ENCODE measurements at regions not wholly inside any gene's neighbourhood (a gene's known extent, or its start where the extent isn't known, plus 50 kb on each side); places are given as distances from the start of the nearest gene placed in this dataset.

DNA sequence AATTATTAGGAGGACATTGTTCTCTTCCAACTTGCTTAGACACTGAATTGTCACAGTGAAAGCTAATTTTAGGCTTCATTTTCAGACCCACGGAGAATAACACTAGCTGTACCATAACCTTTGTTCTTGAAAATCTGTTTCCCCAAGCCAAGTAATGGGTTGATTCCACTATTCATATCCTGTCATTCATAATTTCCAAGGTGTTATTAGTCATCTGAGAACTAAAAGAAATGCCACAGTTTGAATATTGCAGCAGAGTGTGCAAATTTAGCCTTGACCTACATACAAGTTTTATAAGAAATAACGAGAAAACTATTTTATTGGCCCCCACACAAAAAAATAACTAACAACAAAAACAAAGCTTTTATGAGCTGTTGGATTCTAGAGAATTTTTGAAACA lies 148.5 kb upstream of the TYRP1 start:
- Histone ChIP-seq H3K27me3 (ENCODE audit: control insufficient read depth, insufficient read depth, low read length) (no peaks in the 10 kb centered on the region), H3K9me3 (ENCODE audit: control insufficient read depth, insufficient read depth, low read length) (no peaks in the 10 kb centered on the region), H3K27ac (ENCODE audit: low read depth, low read length) (no peak overlapping the region), H3K4me3 (ENCODE audit: low read depth, low read length) (no peak overlapping the region)
- CTCF ChIA-PET, result no interaction called here
- TF ChIP-seq, protein P1, sequence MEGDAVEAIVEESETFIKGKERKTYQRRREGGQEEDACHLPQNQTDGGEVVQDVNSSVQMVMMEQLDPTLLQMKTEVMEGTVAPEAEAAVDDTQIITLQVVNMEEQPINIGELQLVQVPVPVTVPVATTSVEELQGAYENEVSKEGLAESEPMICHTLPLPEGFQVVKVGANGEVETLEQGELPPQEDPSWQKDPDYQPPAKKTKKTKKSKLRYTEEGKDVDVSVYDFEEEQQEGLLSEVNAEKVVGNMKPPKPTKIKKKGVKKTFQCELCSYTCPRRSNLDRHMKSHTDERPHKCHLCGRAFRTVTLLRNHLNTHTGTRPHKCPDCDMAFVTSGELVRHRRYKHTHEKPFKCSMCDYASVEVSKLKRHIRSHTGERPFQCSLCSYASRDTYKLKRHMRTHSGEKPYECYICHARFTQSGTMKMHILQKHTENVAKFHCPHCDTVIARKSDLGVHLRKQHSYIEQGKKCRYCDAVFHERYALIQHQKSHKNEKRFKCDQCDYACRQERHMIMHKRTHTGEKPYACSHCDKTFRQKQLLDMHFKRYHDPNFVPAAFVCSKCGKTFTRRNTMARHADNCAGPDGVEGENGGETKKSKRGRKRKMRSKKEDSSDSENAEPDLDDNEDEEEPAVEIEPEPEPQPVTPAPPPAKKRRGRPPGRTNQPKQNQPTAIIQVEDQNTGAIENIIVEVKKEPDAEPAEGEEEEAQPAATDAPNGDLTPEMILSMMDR (IDR thresholded peaks at IDR 0.05; ENCODE audit: low read depth, low read length), result no peak
- no peak for DNase-seq (ENCODE audit: low read depth, low spot score)
- POLR2A ChIA-PET, result no interaction called here

DNA sequence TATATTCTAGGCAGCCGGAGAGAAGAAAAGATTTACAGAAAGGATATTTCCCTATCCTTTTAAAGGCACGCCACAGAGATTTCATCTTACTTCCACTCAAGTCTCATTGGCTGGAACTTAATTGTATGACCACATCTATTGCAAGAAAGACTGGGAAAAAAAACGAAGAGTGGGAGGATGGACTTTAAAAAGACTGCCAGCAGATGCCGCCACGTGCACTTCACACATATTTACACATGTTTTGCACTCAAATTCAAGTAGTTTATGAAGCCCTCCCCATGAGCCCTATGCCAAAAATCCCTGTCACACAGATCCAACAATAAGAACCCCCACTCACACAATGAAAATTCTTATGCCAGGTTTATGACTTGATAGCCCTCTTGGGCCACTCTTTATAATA lies 138.5 kb upstream of the TYRP1 start:
- no peak for DNase-seq (ENCODE audit: low read depth, low spot score)
- H3K27me3 ChIP-seq (ENCODE audit: control insufficient read depth, insufficient read depth, low read length), result no peaks in the 10 kb centered on the region

DNA sequence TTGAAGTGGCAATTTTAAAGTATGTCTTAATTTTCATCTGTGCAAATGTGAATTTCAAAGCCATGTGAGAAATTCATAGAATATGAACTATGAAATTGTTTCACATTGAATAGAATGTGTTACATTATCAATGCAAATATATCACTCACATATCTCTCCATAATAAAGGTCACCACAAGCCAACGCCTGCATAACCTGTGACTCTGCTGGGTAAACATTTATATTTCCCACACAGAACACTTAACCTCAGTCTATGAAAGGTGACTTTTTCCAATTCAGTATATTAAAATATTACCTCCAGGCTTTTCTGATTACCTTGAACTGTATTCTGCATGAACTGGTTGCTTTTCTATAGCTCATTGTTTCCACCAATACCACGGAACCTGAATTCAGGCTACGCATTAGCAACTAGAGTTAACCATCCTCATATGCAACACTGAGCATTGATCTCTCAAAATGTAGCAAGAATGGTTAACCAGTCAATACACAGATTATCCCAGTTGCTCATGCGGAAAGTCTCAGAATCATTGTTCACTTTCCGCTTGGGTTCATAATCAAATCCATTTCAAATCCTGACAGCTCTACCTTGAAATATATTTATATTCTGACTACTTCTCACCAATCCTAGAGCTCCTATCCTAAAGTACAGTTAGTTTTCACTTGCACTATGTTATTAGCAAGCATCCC lies 126.6 kb upstream of the TYRP1 start:
- Histone ChIP-seq H3K9me3 (ENCODE audit: control insufficient read depth, insufficient read depth, low read length) (no peaks in the 10 kb centered on the region), H3K4me3 (ENCODE audit: low read depth, low read length) (no peak overlapping the region), H3K27ac (ENCODE audit: low read depth, low read length) (no peak overlapping the region), H3K27me3 (ENCODE audit: control insufficient read depth, insufficient read depth, low read length) (no peaks in the 10 kb centered on the region)
- DNase-seq (ENCODE audit: low read depth, low spot score), result no peak
- TF ChIP-seq, protein P1 (IDR thresholded peaks at IDR 0.05; ENCODE audit: low read depth, low read length), result no peak
- CTCF ChIA-PET, result no interaction called here
- POLR2A ChIA-PET, result no interaction called here

More for the DNA sequence above, 138.5 kb upstream of the TYRP1 start:
- CTCF ChIA-PET, result interaction anchor here (0.8 to 1.0 kb wide), 2 partner anchors 9 to 129 kb away, joined by 3 to 5 read pairs; no protein-coding TSS in a partner anchor
- Histone ChIP-seq H3K27ac (ENCODE audit: low read depth, low read length) (no peak overlapping the region), H3K4me3 (ENCODE audit: low read depth, low read length) (no peak overlapping the region), H3K9me3 (ENCODE audit: control insufficient read depth, insufficient read depth, low read length) (no peaks in the 10 kb centered on the region)
- TF ChIP-seq, protein P1 (IDR thresholded peaks at IDR 0.05; ENCODE audit: low read depth, low read length), result no peak
- POLR2A ChIA-PET, result no interaction called here

DNA sequence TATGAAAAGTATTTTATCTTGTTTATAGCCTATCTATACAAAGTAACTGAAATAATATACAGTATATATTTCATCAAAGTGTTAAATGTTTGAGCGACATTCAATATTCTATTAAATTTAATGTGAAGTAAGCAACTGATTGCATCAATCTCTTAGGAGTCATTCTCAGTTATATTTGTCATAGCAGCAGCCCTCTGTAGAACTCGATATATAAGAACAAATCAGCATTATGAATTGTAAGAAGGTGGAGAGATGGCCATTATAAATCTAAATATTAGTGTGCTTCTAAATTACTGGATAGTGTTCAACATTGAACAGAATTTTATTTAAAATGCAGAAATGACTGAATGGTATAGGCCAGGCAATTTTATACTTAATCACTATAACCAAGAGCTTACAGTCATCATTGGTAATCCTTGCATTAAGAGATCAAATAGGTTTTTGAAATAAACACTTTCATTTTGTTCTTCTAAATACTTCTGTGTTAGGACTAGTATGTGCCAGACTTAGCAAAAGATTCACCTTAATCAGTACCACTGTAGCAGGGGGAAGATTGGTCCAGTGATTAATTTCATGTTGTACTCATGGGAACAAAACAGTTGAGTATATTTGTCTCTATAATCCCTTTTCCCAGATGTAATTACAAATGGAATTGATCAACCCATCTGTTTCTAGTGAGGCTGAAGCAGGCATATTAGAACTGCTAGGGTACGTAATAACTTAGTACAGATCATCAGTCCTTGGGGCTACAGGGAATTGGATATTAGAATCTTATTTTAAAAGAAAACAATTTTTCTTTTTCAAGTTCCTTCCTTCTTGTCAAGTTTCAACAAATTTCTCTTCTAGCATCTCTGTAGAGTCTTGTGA lies 108.3 kb upstream of the TYRP1 start:
- POLR2A ChIA-PET, result no interaction called here

More for the DNA sequence above, 108.3 kb upstream of the TYRP1 start:
- DNase-seq (ENCODE audit: low read depth, low spot score), result no peak
- CTCF ChIA-PET, result interaction anchor here (0.6 kb wide), 1 partner anchor 164 kb away, joined by 3 read pairs; no protein-coding TSS in a partner anchor
- no peaks in the 10 kb centered on the region for H3K9me3 ChIP-seq (ENCODE audit: control insufficient read depth, insufficient read depth, low read length)
- H3K27me3 ChIP-seq (ENCODE audit: control insufficient read depth, insufficient read depth, low read length), result no peaks in the 10 kb centered on the region
- no peak overlapping the region for H3K4me3 ChIP-seq (ENCODE audit: low read depth, low read length)
- TF ChIP-seq, protein P1 (IDR thresholded peaks at IDR 0.05; ENCODE audit: low read depth, low read length), result no peak
- H3K27ac ChIP-seq (ENCODE audit: low read depth, low read length), result no peak overlapping the region
